NCI-H82 treated with DMSO at 0.1 percent for 48 hours (cell line): ENCODE measurements at regions not wholly inside any gene's neighbourhood (a gene's known extent, or its start where the extent isn't known, plus 50 kb on each side); places are given as distances from the start of the nearest gene placed in this dataset.

Source experiments
- DNase-seq: peaks from one replicate; lab custom pipeline; 2025; ENCODE audit not compliant: unreplicated experiment; lab: John Stamatoyannopoulos, UW

GRCh38 chr5:2393556-2393955 lies 357.9 kb downstream of the IRX2 start:
- no peak for DNase-seq

- no peak for DNase-seq
Observed at GRCh38 chr5:2391566-2391965, 359.9 kb downstream of the IRX2 start.

- no peak for DNase-seq
Observed at GRCh38 chr5:2391021-2391420, 360.5 kb downstream of the IRX2 start.

DNA sequence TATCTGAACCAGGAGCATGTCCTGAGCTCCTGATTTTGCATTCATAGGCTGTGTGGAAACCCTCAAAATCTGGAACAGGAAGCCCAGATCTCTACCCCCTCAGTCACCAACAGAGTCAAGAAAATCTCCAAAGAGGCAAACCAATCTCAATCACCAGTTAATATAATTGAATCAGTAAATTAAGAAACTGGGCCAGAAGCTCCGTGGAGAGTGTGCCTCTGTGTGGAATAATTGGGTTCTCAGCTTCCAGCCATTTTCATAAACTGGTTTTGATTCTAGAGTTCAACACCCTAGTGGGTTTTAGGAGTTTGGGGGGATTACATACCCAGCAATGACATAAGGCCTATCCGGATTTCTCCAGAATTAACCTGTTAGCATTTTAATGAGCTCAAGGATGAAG lies 362.9 kb downstream of the IRX2 start:
- DNase-seq: no peak

DNA sequence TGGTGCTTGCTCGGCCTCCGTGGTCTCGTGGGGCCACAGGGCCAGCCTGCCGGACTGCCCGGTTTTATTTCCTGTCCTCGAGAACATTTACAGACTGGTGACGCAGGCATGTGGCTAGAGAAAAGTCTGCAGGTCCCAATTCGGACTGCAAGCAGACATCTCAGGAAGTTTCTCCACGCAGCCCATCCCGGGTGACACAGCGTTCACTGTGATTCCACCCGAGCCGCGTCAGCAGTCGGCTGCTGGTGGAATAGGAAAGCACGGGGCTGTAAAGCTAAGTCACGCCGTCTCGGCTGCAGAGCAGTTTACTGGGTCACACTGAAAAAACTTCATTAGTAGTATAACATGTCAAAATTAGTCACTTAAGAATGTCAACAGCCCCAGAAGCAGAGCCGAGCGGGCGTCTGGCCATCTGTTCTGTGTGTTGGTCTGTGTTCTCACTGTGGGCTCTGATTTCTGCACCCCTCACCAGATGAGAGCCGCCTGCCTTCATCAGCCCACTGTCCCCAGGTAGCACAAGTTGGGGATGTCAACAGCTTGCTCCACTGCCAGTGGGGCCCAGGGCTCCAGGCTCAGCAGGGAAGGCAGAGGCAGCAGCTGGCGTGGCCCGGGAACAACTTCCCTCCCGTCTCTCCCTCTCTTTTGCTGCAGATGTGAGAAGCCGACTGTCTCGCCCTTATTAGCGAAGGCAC lies 363.7 kb downstream of the IRX2 start:
- DNase-seq: no peak

GRCh38 chr5:2387250-2387633 lies 364.2 kb downstream of the IRX2 start:
- no peak for DNase-seq

GRCh38 chr5:2385818-2386217 lies 365.7 kb downstream of the IRX2 start:
- DNase-seq: no peak

DNA sequence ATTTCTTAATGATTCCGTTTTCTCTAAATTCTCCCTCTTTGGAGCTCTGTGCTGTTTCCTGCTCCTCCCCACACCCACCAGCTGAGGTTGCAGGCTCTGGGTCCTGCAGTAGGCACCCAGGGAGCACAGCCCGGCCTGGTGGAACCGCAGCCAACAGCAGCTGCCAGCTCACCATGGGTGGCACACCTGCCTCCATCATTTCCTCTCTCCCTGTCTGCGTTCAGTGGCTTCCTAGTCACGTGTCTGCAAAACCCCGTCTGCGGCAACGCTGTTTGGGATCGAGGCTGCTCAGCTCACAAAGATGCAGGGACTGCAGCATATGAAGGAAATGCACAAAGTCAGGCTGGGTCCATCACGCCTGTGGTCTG lies 367.8 kb downstream of the IRX2 start:
- DNase-seq: no peak

DNA sequence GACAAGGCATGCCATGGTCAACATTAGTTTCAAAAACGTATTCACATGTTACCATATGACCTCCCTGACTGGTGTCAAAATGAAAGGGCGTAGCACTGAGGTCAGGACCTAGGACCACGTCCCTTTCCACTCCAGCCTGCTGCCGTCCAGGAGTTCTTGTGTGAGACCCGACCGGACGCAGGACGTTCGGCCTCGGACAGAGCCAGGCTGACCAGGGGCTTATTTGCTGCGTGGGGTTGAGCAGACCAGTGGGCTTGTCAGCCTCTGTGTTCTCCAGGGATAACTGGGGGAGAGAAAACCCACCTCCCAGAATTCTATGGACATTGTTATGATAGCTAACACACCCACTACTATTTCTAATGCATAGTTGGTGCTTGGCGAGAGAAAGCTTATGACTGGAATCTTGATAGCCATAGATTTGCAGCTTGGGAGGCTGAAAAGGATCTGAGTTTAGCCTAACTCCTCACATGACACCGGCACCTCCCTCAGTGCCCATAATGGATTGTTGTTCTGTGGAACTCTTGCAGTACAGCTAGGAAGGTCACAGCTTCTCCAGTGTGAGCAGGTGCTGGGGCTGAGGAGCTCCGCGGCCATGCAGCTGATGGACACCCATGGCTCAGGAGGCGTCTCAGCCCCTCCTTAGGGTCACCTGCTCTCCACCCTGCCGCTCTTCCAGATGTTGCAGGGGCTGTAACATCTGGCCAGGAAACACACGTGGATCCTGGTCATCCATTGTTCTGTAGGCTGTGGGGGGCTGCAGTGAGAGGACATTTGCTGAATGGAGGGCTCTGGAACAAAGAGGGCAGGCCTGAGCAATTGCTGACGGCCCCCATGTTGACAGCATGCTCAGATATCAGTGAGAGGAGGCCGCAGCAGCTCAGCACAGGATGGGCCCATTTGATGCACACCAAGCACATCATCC lies 368.4 kb downstream of the IRX2 start:
- DNase-seq: no peak

DNA sequence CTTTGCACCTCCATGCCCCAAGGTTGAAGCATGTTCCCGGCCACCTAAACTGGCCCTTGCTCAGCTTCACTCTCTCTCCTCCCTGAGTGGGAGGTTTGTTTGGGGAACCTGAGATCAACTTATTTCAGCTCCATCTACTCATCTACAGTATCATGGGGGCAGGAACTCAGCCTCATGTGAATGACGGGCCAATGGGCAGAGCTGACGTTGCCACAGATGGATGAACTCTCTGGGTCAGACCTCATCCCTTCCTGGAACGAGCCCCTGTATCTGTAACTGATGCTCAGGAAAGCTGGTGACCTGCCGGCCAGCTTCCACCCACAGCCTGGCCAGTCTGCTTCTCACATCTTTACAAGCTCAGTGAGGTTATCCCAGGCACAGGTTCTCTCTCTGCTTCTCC lies 369.6 kb downstream of the IRX2 start:
- DNase-seq: no peak

GRCh38 chr5:2381070-2381469 lies 370.4 kb downstream of the IRX2 start:
- no peak for DNase-seq

DNA sequence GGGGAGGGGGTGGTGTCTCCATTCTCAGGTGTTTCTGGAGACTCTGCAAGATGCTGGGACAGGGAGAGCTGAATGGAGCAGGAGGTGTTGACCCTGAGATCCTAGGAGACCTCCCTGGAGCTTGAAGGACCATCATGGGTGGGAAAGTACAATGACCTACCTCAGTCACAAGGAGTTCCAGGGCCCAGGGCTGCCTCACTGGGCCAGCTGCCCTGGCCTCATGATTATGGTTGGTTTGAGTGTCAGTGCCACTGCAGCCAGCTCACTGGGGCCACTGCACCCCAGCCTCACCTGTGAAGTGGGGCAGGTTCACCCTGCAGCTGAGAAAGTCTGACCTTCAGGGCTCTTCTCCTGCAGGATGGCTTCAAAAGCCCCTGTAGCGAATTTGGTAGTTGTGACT lies 372.5 kb downstream of the IRX2 start:
- DNase-seq: no peak

GRCh38 chr5:2378108-2378507 lies 373.4 kb downstream of the IRX2 start:
- DNase-seq: no peak

- DNase-seq: no peak
Observed at GRCh38 chr5:2376486-2376885, 375.0 kb downstream of the IRX2 start.

DNA sequence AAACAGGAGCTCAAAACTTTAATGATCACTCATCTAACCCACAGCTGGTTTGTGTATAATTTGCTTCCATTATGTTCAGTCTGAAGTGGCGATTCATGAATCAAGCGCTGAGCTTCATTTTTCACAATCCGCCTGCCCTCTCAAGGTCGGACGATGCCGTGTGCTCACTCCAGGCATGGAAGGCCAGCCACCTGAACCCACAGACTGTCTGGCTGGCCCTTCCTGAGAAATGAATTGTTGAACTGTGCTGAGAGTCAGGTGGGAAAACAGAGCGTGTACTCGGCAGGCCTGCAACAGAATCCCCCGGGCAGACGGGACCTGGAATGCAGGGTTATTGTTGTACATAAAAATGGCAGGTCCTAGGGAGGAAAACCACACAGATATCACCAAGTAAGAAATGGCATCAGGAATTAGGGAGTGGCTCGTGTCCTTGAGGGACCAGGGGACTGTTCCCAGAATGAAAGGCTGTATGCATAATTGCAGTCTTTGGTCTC lies 375.7 kb downstream of the IRX2 start:
- no peak for DNase-seq

GRCh38 chr5:2375291-2375690 lies 376.2 kb downstream of the IRX2 start:
- DNase-seq: no peak

DNA sequence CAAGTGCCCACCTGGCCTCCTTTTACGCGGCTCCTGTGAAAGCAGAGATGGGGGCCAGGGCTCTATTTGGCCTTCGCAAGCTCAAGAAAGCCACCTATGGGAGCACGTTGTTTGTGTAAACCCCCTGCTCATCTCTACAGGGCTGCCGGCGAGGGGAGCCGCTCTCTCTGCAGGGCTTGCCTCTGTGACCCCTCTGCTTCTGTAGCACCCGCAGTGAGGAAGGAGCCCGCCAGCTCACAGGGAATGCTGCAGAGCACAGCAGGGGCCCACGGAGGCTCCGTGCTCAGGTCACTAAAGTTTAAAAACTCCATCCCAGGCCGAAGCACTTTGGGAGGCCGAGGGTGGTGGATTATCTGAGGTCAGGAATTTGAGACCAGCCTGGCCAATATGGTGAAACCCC lies 376.8 kb downstream of the IRX2 start:
- DNase-seq: no peak

GRCh38 chr5:2373631-2374030 lies 377.8 kb downstream of the IRX2 start:
- no peak for DNase-seq

- no peak for DNase-seq
Observed at GRCh38 chr5:2371419-2371710, 380.1 kb downstream of the IRX2 start.

- no peak for DNase-seq
Observed at GRCh38 chr5:2370626-2371418, 380.7 kb downstream of the IRX2 start.

GRCh38 chr5:2369178-2369577 lies 382.3 kb downstream of the IRX2 start:
- DNase-seq: no peak

DNA sequence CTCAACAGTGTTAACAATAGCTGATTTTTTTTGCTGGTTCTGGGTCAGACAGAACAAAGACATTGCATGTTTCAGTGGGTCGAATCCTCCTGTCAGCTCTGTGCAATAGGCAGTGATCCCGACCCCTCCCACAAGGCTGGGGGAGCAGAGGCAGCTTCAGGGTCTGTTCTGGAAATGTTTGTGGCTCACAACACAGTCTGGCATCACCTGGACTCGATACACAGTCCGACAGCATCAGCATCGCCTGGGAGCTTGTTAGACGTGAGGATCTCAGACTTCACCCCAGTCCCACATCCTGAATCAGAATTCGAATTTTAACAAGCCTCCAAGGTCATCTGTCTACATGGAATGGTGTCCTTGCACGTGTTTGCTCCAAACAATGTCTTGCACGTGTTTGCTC lies 384.7 kb downstream of the IRX2 start:
- no peak for DNase-seq
